ENCODE measurements at regions not wholly inside any gene's neighbourhood (a gene's known extent, or its start where the extent isn't known, plus 50 kb on each side); places are given as distances from the start of the nearest gene placed in this dataset.

DNA sequence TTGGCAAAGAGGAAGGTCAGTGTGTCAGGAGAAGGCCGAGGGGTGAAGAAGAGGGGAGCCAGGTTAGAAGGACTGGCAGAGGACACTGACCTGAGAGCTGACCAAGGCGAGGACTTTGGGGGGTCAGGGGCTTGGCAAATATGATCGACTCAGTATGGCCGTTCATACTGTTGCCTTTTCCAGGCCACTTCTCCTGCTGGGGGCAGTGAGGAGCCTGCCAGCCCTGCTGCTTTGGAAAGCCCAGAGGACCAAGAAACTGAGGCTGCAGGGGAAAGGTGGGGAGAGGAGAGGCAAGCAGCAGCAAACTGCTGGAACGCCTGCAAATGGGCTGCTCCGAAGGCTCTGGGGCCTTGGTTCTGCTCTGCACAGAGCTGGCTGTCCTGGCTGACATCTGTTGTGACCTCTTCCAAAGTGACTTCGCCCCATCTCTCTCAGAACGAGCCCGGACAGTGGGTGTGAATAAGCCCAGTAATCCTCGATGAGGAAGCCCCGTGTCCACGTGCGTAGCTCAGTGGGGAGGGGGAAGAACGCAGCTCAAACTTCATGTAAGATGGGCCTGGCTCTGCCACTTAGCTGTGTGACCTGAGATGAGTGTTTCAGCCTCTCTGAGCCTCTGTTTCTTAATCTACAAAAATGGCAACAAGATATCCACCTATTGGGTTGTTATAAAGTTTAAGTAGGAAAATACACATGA lies 111.3 kb downstream of the SALL1 start:
- no peak for DNase-seq (ENCODE audit: low read depth in 3 of 3, low spot score in 2 of 3)

DNA sequence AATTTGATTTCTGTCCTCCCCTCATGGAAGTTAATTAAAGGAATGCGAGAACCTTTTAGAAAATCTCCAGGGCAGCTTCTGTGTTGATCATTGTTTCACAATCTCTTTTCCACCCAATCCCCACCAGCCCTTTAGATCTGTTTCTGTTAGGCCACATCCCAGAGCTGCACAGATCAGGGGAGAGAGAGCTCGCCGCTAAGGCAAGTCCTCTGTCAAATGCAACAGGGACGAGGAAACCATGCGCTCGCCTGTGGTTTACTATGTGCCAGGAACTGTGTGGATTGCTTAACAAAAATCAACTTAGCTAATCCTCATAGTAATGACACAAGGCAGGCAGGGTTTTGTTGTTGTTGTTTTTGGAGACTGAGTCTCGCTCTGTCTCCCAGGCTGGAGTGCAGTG lies 115.4 kb downstream of the SALL1 start:
- no peak for DNase-seq (ENCODE audit: low read depth in 3 of 3, low spot score in 2 of 3)

DNA sequence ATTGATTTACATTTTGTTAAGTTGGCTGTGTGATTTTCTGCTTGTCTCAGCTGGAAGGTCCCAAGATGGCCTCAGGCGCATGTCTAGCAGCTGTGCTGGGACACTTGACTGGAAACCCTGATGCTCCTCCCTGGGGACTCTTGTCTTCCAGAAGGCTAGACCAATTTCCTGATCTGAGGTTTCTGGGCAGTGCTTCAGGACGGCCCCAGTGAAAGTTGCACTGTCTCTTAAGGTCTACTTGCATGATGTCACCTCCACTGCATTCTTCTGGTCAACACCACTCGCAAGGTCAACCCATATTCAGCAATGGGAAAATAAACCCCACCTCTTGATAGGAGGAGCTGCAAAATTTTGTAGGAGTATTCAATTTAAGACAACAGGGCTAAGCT lies 116.0 kb downstream of the SALL1 start:
- DNase-seq (ENCODE audit: low read depth in 3 of 3, low spot score in 2 of 3), result no peak

DNA sequence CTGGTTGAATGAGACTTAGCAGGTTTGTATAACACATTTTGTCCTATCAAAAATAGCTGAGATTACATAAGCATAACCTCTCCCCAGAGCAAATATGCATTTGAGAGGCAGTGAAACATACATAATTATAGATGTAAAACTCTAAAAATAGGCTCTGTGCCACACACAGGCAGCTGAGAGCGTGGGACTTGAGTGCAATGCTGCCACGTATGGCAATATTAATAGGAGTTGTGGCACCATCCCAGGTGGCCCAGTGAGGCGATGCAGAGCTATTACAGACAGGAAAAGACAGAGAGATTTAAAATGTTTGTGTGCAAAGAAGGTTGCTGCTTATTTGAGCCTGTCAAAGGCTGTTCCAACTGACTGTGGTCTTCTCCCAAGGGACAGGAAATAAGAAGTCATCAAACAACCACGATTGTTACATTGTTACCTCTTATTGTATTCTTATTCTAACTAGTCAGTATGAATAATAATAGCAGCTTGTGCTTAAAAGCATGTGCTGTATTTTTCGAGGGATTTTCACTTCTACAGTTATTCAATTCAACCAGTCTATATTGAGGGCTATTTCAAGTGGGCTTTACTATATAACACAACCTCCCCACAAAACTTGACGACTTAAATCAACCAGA lies 116.5 kb downstream of the SALL1 start:
- DNase-seq (ENCODE audit: low read depth in 3 of 3, low spot score in 2 of 3), result no peak

DNA sequence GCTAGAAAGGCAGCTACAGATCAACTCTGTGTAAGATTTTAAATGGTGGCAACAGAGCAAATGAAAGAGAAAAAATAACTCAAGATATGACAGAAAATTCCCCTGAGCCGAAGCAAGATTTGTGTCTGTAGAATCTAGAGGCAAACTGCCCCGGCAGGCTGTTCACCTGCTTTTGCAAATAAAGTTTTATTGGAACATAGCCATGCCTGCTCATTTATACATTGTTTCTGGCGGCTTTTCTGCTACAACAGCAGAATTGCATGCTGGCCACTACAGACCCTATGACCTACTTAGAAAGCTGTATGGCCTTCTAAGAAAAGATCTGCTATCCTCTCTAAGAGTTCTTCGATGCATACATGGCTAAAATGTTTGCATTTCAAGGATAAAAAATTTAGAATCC lies 119.5 kb downstream of the SALL1 start:
- DNase-seq (ENCODE audit: low read depth in 3 of 3, low spot score in 2 of 3), result no peak

DNA sequence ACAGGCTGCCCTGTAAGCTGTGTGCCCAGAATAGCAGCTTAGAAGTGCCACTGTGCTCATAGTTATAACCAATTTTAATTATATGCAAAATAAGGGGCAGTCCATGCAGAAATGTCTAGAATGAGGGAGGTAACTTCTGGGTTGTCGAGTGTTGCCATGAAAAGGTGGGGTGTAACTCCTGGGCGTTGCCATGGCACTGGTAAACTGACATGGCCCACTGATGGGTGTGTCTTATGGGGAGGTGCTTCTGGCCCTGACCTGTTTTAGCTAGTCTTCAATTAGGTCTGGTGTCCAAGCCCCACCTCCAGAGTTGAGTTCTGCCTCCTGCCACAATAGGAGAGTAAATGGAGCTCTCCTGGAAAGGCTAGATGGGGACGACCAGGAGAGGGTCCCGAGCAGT lies 120.6 kb downstream of the SALL1 start:
- no peak for DNase-seq (ENCODE audit: low read depth in 3 of 3, low spot score in 2 of 3)

DNA sequence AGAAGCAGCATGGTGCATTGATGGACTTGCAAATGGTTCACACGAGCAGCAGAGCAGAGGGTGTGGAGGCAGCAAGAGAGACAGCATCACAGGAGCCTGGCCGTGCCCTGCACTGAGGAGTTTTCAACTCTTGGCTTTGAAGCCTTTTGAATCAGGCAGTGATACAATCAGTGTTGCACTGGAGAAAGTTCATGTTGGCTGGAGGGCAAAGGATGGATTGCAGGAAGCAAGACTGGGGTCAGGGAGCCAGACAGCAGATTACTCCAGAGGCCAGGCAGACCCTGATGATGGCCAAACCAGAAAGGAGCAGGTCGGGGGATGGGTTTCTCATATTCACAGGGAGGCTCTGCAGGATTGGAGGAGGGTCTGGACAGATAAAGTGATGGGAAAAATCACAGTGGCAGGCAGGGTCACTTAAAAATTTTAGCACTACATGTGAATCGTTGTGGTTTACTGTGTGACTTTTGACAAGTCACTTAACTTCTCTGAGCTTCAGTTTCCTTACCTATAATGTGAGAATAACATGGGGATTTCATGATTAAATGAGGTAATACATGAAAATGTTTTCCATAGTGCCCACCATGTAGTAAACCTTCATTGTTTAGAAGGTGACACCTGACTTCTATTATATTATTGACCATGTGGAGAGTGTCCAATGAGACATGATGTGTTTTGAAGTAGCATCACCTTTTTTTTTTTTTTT lies 125.3 kb downstream of the SALL1 start:
- DNase-seq (ENCODE audit: low read depth in 3 of 3, low spot score in 2 of 3), result no peak

DNA sequence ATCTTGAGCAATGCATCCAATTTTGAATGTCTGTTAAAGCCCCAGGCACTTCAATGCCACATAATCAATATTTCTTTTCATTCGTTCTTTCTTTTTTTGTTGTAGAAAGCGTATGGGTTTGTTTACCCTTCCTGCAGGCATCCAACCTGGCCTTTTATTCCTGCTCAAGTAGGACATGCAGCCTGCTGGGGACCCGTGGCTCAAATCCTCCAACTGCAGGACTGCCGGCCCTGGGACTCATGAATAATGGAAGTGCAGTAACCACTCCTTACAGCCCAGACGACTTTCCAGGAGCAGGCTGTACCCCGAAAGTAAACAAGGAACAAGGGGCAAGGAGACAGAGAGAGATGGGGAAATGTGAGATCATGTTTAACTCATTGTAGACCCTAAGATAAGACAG lies 126.4 kb downstream of the SALL1 start:
- DNase-seq (ENCODE audit: low read depth in 3 of 3, low spot score in 2 of 3), result no peak

DNA sequence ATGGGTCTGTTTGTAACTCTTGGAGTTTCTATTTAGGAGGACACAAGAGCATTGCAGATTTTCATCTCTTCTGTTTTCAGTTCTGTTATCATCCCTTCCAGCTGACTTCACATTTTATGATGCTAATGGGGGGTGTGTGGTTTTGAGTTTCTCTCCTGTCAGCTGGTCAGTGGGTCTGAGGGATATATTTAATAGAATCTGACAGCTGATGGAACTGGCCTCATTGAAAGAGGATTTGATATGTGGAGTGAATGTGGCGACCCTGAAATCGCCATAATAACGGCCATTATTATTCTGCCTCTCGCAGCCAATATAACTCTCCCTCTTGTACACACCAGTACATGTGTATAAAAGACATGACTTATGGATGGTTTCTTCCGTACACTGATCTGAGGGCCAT lies 128.1 kb downstream of the SALL1 start:
- no peak for DNase-seq (ENCODE audit: low read depth in 3 of 3, low spot score in 2 of 3)

DNA sequence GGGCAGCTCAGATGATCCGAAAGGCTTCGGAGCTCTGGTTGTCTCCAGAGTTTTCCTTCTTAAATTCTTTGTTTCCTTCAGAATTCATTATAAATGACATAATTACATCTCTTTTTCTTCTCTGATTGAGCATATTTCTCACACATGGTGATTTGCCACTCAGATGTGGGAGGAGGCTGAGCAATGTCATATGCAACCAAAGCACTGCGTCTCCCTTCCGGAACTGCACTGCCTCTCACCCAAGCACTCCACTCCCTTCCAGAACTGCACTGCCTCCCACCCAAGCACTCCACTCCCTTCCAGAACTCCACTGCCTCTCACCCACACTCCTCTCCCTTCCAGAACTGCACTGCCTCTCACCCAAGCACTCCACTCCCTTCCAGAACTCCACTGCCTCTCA lies 131.5 kb downstream of the SALL1 start:
- DNase-seq (ENCODE audit: low read depth in 3 of 3, low spot score in 2 of 3), result no peak

DNA sequence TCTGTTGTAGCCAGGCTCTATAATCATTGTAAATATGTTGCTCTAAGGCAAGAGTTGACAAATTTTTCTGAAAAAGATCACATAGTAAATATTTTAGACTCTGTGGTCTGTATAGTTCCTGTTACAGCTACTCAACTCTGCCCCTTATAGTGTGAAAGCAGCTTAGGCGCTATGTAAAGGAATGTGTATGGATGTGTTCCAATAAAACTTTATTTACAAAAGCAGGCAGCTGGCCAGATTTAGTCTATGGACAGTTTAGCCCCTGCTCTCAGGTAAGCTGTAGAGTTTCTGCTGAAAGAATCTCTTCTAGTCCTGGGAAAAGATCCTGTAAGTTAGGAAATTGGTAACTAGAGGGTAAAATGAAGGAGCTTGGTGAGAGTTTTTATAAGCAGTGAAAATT lies 133.1 kb downstream of the SALL1 start:
- DNase-seq (ENCODE audit: low read depth in 3 of 3, low spot score in 2 of 3), result no peak

DNA sequence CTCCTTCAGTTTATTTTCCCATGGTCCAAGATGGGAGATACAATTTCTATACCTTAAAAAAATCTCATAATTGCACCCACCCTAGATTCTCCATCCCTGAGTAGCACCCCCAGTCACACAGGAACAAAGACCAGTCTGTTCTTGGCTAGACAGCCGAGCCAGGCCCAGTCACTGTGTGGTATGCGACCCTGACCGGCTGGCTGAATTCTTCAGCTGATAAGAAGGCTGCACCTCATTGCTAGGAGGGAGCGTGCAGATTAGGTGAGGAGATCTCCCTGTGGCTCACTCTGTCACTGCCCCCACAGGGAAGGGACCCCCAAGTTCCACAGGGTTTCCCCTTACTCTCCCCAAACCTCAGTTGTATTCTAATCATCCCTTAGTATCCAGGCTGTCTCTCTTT lies 138.7 kb downstream of the SALL1 start:
- DNase-seq (ENCODE audit: low read depth in 3 of 3, low spot score in 2 of 3), result no peak

DNA sequence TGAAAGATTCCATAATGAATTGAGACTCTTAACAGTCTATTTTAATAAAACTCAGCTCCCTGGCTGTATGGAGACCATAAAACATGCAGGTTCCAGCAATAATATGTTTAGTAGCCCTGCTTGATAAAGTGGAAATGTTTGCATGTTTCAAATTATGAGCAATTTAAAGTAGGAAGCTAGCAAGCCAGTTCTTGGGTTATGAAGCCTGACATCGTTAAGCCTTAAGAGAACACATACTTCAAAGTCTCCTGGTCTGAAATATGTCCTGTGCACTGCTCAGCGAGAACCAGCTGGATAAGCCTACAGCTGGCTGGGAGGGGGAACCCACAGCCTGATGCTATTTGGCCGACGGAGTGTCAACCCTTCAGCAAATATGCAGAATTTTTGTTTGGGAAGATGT lies 140.3 kb downstream of the SALL1 start:
- no peak for DNase-seq (ENCODE audit: low read depth in 3 of 3, low spot score in 2 of 3)

DNA sequence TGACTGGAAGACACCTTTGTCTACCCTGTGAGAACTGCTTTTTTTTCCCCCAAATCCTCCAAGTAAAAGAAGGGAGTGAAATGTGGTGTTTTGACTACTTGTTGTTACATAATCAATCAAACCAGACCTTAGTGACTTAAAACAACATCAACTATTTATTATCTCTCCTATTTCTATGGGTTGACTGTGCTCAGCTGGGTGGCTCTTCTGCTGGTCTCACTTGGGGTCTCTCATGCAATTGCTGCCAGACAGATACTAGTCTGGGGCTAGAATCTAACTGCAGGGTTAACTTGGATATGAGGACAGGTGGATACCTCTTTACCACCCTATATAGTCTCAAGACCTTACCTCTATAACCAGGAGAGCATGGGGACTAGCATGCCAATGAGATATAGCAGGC lies 141.3 kb downstream of the SALL1 start:
- no peak for DNase-seq (ENCODE audit: low read depth in 3 of 3, low spot score in 2 of 3)

DNA sequence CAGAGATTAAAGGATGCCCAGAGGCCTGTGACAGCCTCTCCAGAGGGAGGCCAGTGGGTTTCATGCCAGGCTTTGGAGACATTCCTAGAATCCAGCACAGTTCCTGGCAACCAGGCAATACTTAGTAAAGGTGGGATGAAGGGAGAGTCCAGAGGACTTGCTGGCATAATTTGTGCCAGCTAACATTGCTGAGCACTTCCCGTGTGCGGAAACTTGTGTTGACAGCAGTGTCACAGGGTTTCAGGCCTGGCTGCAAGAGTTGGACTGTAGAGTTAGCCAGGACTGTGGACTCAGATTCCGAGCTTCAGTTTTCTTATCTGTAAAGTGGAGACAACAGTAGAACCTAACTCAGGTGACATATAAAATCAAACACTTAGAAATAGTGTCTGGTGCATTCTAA lies 141.7 kb downstream of the SALL1 start:
- no peak for DNase-seq (ENCODE audit: low read depth in 3 of 3, low spot score in 2 of 3)

DNA sequence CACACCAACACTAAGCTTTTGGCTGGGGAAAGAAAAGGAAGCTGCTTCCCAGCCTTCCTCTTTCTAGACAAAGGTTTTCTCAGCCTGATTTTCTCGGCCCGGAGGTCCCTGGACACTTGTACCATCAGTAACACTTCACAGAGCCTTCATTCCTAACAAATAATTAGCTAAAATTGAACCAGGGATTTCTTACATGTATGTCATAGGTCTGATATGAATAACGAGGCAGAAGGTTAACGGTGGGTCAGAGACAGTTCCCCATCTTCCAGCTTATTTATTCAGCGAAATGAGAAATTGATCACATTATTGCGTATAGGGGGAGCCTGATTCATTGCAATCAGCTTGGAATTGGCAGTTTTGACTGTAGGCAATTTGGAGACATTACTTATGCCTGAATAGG lies 142.5 kb downstream of the SALL1 start:
- no peak for DNase-seq (ENCODE audit: low read depth in 3 of 3, low spot score in 2 of 3)

DNA sequence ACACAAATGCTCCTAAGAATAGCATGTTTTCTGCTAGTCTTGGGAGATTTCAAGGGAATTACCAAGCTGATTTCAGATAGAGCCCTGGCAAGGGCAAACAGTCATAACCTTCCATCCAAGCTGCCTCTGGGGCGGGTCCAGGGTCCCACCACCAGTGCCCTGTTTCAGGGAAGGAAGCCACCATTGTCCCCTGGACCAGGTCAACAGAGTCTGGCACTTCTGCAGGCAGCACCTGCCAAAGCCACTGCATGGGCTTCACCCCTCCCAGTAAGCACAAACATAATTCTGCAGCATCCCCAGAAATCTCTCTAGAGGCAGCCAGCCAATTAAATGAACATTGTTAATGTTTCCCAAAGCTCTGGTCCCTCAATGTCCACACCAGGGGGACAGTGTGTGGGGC lies 143.0 kb downstream of the SALL1 start:
- DNase-seq (ENCODE audit: low read depth in 3 of 3, low spot score in 2 of 3), result no peak

DNA sequence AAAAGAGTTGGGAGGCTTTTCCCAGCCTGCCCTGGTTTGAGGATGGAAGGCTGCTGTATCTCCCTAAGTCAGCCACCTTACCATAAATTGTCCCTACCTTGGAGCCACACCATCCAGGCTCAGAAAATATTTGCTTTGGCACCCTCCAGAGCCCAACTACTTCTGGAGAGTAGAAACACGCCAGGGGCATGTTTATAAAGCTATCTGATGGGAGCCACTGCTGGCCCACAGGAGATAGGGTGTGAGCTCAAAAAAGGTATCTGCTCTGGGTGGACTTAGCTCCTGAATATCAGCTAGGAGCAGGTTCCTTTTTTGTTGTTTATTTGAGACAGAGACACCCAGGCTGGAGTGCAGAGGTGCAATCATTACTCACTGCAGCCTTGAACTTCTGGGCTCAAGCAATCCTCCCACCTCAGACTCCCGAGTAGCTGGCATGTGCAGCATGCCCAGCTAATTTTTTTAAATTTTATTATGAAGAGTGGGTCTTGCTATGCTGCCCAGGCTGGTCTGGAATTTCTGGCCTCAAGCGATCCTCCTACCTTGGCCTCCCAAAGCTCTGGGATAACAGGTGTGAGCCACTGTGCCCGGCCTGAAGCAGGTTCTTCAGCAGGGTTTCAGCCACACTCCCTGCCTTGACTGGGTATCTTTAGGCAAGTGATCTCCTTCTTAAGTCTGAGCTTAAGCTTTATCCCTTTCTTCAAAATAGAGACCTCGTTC lies 147.1 kb downstream of the SALL1 start:
- no peak for DNase-seq (ENCODE audit: low read depth in 3 of 3, low spot score in 2 of 3)

DNA sequence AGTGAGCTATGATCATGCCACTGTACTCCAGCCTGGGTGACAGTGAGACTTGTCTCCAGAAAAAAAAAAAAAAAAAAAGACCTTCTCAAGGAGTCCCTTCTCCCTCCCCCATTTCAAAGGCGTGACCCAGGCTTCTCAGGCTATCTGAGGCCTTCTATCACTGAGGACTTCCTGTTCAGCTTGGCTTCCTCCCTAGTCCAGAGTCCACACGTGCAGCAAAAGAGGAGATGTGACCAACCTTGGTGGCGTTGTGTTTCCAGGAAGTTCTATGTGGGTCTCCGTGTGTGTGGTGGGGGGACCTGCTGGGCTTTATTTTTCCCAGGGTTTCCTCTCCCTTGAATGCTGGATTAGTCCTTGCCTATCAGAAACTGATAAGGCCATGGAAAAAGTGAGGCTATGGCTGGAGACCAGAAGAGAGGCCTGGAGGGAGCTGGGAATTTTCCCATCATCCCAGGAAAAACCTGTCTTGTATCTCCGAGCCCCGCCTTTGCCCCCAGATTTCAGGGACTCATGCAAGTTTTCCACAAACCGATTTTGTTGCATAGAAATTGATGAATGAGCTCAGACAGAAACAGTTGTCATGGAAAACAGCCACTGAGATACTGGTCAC lies 148.1 kb downstream of the SALL1 start:
- DNase-seq (ENCODE audit: low read depth in 3 of 3, low spot score in 2 of 3), result no peak

DNA sequence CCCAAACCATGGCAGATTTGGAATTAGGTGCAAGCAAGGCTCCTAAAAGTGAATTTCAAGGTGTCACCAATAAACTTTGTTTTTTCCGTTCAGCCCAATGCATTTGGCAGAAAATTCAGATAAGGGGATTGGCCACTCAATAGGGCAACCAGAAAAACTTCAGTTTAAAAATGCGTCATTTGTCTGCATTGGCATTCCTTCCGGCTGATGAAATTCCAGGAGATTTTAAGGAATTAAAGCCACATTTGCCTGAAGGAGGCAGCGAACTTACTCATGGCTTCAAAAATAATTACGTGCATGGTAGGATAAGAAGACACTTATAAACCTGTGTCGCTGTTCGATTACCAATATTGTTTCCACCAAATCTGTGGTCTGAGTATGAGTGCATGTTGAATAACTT lies 151.9 kb downstream of the SALL1 start:
- DNase-seq (ENCODE audit: low read depth in 3 of 3, low spot score in 2 of 3), result no peak

DNA sequence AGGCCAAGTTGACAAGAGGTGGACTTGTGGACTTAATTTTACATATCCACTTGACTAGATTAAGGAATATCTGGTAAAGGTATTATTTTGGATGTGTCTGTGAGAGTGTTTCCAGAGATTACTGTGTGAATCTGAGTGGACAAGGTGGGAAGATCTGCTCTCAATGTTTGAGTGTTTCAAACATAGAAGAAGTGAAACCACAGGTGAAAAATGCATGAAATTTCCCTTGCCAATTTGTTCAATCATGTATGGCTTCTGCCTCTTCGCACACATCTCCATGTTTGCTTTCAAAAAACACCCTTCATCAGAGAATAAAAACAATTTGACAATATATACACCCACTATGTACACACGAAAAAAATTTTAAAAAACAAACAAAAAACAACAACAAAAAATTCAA lies 152.7 kb downstream of the SALL1 start:
- no peak for DNase-seq (ENCODE audit: low read depth in 3 of 3, low spot score in 2 of 3)
